HEK293 (cell line): ENCODE measurements at regions not wholly inside any gene's neighbourhood (a gene's known extent, or its start where the extent isn't known, plus 50 kb on each side); places are given as distances from the start of the nearest gene placed in this dataset.

Source experiments
- CTCF ChIA-PET: fragments of 350-600 bp; formaldehyde crosslinking; extraction: SDS; loops from one replicate; lab custom pipeline; 2021; ENCODE audit warnings: antibody characterized with exemption; lab: Yijun Ruan, JAX
- POLR2A ChIA-PET: fragments of 300-600 bp; formaldehyde crosslinking; extraction: SDS; loops from one replicate; lab custom pipeline; 2020; ENCODE audit warnings: antibody characterized with exemption, inconsistent platforms; lab: Yijun Ruan, JAX
- H3K27ac ChIP-seq: fragments of 200-500 bp; sonication (Bioruptor generic); 2 replicates; pipeline ENCODE4 v1.5.1; 2014; ENCODE audit warnings: low read depth, low read length, control low read depth, inconsistent platforms; ENCODE audit errors: extremely low read depth
- H3K36me3 ChIP-seq, 2 experiments: fragments of 200-500 bp in 1 of 2; sonication (Bioruptor generic) in 1 of 2; 1 replicate in 1 of 2; 2 replicates in 1 of 2; pipeline ENCODE4 v1.5.1; 2014 to 2017; ENCODE audit warnings: inconsistent platforms in 2 of 2, low read length in 2 of 2; ENCODE audit not compliant: control insufficient read depth in 2 of 2, insufficient read depth in 1 of 2
- H3K4me1 ChIP-seq: fragments of 200-500 bp; sonication (Bioruptor generic); 2 replicates; pipeline ENCODE4 v1.5.1; 2014; ENCODE audit warnings: mild to moderate bottlenecking, low read length, inconsistent platforms; ENCODE audit not compliant: control insufficient read depth, insufficient read depth
- H3K4me3 ChIP-seq: 2 replicates; pipeline ENCODE4 v1.5.1; 2011; ENCODE audit warnings: low read depth, mild to moderate bottlenecking, control low read depth, low read length, moderate library complexity
- H3K9me3 ChIP-seq: fragments of 200-500 bp; sonication (Bioruptor generic); 2 replicates; pipeline ENCODE4 v1.5.1; 2014; ENCODE audit warnings: low read depth, low read length, inconsistent platforms; ENCODE audit not compliant: control insufficient read depth, insufficient read depth
- KLF9 ChIP-seq: fragments of 450-650 bp; formaldehyde crosslinking; IDR thresholded peaks from 2 replicates; pipeline ENCODE4 v1.5.1; 2016; ENCODE audit warnings: missing biosample characterization, missing genetic modification characterization, low read depth
- SCRT2 ChIP-seq: fragments of 450-650 bp; formaldehyde crosslinking; IDR thresholded peaks from 2 replicates; pipeline ENCODE4 v1.5.1; 2016; ENCODE audit warnings: missing biosample characterization, missing genetic modification characterization
- ZNF133 ChIP-seq: fragments of 450-650 bp; formaldehyde crosslinking; IDR thresholded peaks from 2 replicates; pipeline ENCODE4 v1.5.1; 2016; ENCODE audit warnings: missing biosample characterization, missing genetic modification characterization
- ZNF19 ChIP-seq: fragments of 450-650 bp; formaldehyde crosslinking; IDR thresholded peaks from 2 replicates; pipeline ENCODE4; 2016; ENCODE audit warnings: missing biosample characterization, missing genetic modification characterization, low read depth
- ZNF202 ChIP-seq: fragments of 450-650 bp; formaldehyde crosslinking; IDR thresholded peaks from 2 replicates; pipeline ENCODE4 v1.5.1; 2016; ENCODE audit warnings: missing biosample characterization, missing genetic modification characterization, borderline replicate concordance
- ZNF560 ChIP-seq: fragments of 450-650 bp; formaldehyde crosslinking; IDR thresholded peaks from 2 replicates; pipeline ENCODE4 v1.5.1; 2017; ENCODE audit warnings: missing biosample characterization, missing genetic modification characterization, borderline replicate concordance
- ZNF585B ChIP-seq: fragments of 450-650 bp; formaldehyde crosslinking; IDR thresholded peaks from 2 replicates; pipeline ENCODE4 v1.5.1; 2016; ENCODE audit warnings: missing biosample characterization, missing genetic modification characterization
- ZNF660 ChIP-seq: fragments of 450-650 bp; IDR thresholded peaks from 2 replicates; pipeline ENCODE4 v1.5.1; 2018; ENCODE audit warnings: missing biosample characterization, mild to moderate bottlenecking, missing genetic modification characterization
- ZNF76 ChIP-seq: fragments of 450-650 bp; formaldehyde crosslinking; IDR thresholded peaks from 2 replicates; pipeline ENCODE4; 2016; ENCODE audit warnings: low read depth, missing biosample characterization, missing genetic modification characterization, borderline replicate concordance
- TF ChIP-seq, protein P1 (sequence below): fragments of 450-650 bp; formaldehyde crosslinking; IDR thresholded peaks from 2 replicates; pipeline ENCODE4 v1.5.1; 2016; ENCODE audit warnings: missing biosample characterization, missing genetic modification characterization, low read depth
- TF ChIP-seq, protein P2 (sequence below): fragments of 450-650 bp; formaldehyde crosslinking; IDR thresholded peaks from 2 replicates; pipeline ENCODE4; 2016; ENCODE audit warnings: missing biosample characterization, missing genetic modification characterization
- TF ChIP-seq, protein P3 (sequence below): fragments of 450-650 bp; formaldehyde crosslinking; IDR thresholded peaks from 2 replicates; pipeline ENCODE4 v1.5.1; 2016; ENCODE audit warnings: missing biosample characterization, missing genetic modification characterization
- TF ChIP-seq, protein P4 (sequence below): fragments of 450-650 bp; formaldehyde crosslinking; IDR thresholded peaks from 2 replicates; pipeline ENCODE4 v1.5.1; 2017; ENCODE audit warnings: missing biosample characterization, missing genetic modification characterization
- TF ChIP-seq, protein P5 (sequence below): fragments of 450-650 bp; formaldehyde crosslinking; IDR thresholded peaks from 2 replicates; pipeline ENCODE4 v1.5.1; 2017; ENCODE audit warnings: missing biosample characterization, missing genetic modification characterization

DNA sequence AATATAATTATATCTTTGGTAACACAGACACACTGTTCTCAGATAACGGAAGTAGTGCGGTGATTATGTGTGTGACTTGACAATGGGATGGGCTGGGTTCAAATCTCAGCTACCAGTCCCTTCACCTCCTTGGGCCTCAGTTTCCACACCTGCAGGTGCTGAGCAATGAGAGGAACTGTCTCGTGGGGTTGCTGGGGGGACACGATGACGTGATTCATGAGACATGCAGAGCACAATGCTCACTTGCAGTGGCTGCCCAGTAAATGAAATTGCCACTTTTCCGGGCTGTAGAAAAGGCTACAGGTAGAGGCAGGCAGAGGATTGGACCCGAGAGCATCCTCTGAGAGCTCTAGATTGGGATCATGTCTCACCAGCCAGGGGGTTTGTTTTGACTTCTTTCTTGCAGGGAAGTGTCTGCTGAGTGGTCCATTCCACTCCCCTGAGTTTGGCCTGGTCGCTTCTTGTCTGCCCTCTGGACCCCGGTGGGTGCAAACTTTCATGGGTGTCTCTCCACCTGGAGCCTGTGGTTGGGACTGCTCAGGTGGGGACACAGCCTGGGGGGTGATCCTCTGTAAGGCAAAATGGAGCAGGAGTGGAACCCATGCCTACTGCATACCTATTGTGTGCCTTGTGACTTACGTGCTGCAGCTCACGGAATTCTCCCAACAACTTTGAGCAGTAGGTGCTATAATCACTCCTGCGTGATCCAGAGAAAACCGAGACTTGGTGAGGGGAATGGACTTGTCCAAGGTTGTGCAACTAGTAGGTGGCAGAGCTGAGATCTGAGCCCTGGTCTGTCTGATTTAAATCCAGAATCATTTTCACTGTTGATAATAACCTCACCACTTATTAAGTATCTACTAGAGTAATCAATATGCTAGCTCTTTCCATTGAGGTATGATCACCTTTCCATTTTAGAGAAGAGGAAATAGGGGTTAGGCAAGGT, 147.2 kb downstream of the CEBPB start:
- POLR2A ChIA-PET: no interaction called here
- no peak overlapping the region for H3K27ac ChIP-seq
- no peak overlapping the region for H3K4me3 ChIP-seq
- TF ChIP-seq ZNF133 (tag by site-specific recombination): no peak
- TF ChIP-seq ZNF19 (tag by site-specific recombination): no peak
- TF ChIP-seq ZNF76 (tag by site-specific recombination): no peak
- TF ChIP-seq ZNF585B: no peak
- TF ChIP-seq ZNF560 (tag by site-specific recombination): no peak
- TF ChIP-seq, protein P1, sequence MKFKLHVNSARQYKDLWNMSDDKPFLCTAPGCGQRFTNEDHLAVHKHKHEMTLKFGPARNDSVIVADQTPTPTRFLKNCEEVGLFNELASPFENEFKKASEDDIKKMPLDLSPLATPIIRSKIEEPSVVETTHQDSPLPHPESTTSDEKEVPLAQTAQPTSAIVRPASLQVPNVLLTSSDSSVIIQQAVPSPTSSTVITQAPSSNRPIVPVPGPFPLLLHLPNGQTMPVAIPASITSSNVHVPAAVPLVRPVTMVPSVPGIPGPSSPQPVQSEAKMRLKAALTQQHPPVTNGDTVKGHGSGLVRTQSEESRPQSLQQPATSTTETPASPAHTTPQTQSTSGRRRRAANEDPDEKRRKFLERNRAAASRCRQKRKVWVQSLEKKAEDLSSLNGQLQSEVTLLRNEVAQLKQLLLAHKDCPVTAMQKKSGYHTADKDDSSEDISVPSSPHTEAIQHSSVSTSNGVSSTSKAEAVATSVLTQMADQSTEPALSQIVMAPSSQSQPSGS (tag by site-specific recombination): no peak
- TF ChIP-seq, protein P2, sequence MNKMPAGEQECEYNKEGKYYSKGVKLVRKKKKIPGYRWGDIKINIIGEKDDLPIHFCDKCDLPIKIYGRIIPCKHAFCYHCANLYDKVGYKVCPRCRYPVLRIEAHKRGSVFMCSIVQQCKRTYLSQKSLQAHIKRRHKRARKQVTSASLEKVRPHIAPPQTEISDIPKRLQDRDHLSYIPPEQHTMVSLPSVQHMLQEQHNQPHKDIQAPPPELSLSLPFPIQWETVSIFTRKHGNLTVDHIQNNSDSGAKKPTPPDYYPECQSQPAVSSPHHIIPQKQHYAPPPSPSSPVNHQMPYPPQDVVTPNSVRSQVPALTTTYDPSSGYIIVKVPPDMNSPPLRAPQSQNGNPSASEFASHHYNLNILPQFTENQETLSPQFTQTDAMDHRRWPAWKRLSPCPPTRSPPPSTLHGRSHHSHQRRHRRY (tag by site-specific recombination): no peak
- TF ChIP-seq, protein P3, sequence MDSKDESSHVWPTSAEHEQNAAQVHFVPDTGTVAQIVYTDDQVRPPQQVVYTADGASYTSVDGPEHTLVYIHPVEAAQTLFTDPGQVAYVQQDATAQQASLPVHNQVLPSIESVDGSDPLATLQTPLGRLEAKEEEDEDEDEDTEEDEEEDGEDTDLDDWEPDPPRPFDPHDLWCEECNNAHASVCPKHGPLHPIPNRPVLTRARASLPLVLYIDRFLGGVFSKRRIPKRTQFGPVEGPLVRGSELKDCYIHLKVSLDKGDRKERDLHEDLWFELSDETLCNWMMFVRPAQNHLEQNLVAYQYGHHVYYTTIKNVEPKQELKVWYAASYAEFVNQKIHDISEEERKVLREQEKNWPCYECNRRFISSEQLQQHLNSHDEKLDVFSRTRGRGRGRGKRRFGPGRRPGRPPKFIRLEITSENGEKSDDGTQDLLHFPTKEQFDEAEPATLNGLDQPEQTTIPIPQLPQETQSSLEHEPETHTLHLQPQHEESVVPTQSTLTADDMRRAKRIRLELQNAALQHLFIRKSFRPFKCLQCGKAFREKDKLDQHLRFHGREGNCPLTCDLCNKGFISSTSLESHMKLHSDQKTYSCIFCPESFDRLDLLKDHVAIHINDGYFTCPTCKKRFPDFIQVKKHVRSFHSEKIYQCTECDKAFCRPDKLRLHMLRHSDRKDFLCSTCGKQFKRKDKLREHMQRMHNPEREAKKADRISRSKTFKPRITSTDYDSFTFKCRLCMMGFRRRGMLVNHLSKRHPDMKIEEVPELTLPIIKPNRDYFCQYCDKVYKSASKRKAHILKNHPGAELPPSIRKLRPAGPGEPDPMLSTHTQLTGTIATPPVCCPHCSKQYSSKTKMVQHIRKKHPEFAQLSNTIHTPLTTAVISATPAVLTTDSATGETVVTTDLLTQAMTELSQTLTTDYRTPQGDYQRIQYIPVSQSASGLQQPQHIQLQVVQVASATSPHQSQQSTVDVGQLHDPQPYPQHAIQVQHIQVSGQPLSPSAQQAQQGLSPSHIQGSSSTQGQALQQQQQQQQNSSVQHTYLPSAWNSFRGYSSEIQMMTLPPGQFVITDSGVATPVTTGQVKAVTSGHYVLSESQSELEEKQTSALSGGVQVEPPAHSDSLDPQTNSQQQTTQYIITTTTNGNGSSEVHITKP (tag by site-specific recombination): 0 out of 2 replicates have a peak, but pooled peaks have one; percentile 24
- CTCF ChIA-PET: no interaction called here
- H3K36me3 ChIP-seq: no peaks in the 10 kb centered on the region
- H3K9me3 ChIP-seq: no peaks in the 10 kb centered on the region
- no peaks in the 10 kb centered on the region for H3K4me1 ChIP-seq

DNA sequence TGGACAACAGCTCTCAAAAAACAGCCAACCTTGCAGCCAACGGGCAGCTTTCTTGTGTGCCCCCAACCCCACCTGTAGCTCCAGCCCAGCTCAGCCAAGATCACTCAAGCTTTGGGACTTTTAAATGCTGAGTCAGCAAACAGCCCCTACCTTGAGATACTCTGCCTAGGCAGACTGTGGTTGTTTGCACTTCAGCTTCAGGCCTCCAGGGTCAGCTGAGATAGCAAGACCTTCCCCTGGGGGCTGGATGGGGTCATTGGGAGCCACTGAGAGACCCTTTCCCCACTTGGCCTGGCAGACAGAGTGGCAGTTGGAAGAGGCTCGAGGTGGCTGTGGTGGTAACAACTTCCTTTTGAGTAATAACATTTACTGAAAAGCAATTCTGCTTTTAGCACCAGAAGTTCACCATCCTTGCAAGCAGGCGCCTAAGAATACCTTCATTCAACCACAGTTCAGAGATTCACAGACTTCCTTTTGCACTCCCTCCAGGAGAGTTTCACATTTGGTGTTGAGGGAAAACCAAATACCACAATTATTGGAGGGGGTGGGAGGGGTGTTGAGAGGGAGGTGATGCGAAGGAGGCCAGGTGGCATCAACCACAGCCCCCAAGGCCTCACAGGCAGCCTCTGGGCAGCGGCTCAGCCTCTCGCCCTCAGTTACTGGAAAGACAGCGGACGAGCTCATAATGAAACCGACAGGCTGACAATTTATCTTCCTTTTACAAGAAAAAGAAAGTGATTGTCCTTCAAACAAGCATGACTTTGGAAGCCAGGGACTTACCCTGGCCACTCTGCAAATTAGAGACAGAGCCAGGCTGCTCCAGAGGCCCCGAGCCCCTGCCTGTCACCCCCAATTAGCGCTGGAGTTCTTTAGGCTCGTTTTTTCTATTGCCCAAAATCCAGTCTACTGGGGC, 148.1 kb downstream of the CEBPB start:
- TF ChIP-seq, protein P2 (tag by site-specific recombination): no peak
- TF ChIP-seq ZNF202 (tag by site-specific recombination) (no peak), ZNF660 (tag by site-specific recombination) (no peak), KLF9 (tag by site-specific recombination) (no peak), SCRT2 (tag by site-specific recombination) (peak; percentile 88)
- TF ChIP-seq, protein P4, sequence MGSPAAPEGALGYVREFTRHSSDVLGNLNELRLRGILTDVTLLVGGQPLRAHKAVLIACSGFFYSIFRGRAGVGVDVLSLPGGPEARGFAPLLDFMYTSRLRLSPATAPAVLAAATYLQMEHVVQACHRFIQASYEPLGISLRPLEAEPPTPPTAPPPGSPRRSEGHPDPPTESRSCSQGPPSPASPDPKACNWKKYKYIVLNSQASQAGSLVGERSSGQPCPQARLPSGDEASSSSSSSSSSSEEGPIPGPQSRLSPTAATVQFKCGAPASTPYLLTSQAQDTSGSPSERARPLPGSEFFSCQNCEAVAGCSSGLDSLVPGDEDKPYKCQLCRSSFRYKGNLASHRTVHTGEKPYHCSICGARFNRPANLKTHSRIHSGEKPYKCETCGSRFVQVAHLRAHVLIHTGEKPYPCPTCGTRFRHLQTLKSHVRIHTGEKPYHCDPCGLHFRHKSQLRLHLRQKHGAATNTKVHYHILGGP (tag by site-specific recombination): no peak
- TF ChIP-seq, protein P5, sequence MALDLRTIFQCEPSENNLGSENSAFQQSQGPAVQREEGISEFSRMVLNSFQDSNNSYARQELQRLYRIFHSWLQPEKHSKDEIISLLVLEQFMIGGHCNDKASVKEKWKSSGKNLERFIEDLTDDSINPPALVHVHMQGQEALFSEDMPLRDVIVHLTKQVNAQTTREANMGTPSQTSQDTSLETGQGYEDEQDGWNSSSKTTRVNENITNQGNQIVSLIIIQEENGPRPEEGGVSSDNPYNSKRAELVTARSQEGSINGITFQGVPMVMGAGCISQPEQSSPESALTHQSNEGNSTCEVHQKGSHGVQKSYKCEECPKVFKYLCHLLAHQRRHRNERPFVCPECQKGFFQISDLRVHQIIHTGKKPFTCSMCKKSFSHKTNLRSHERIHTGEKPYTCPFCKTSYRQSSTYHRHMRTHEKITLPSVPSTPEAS (tag by site-specific recombination): no peak
- TF ChIP-seq, all 188 proteins: peak for 1
- CTCF ChIA-PET: no interaction called here
- Histone ChIP-seq H3K4me1 (no peaks in the 10 kb centered on the region), H3K27ac (no peak overlapping the region), H3K36me3 (no peaks in the 10 kb centered on the region), H3K4me3 (no peak overlapping the region), H3K9me3 (no peaks in the 10 kb centered on the region)
- POLR2A ChIA-PET: no interaction called here
